Neural crest cell (in vitro differentiated cells): ENCODE measurements at regions not wholly inside any gene's neighbourhood (a gene's known extent, or its start where the extent isn't known, plus 50 kb on each side); places are given as distances from the start of the nearest gene placed in this dataset.

Experiments
- DNase-seq: peaks from one replicate; pipeline ENCODE4 v3.0.0; 2021; ENCODE audit warnings: low read depth, mixed read lengths, low spot score
- H3K27ac Mint-ChIP-seq: one replicate; pipeline ENCODE4 v1.8.0; 2021; ENCODE audit warnings: mild to moderate bottlenecking, mixed read lengths; ENCODE audit not compliant: unreplicated experiment
- H3K27me3 Mint-ChIP-seq: 2 replicates; pipeline ENCODE4 v1.8.0; 2021; ENCODE audit warnings: low read depth, mild to moderate bottlenecking, mixed read lengths
- H3K36me3 Mint-ChIP-seq: 2 replicates; pipeline ENCODE4 v1.8.0; 2021; ENCODE audit warnings: low read depth, mild to moderate bottlenecking, mixed read lengths
- H3K4me1 Mint-ChIP-seq: 2 replicates; pipeline ENCODE4 v1.8.0; 2021; ENCODE audit warnings: mixed read lengths
- H3K4me3 Mint-ChIP-seq: one replicate; pipeline ENCODE4 v1.8.0; 2021; ENCODE audit warnings: mild to moderate bottlenecking, mixed read lengths
- H3K9me3 Mint-ChIP-seq: 2 replicates; pipeline ENCODE4 v1.8.0; 2021; ENCODE audit warnings: mixed read lengths
- TF ChIP-seq, protein P1 (sequence below): fragments of 200-600 bp; sonication (generic); conservative IDR thresholded peaks from 2 replicates; pipeline ENCODE4 v1.5.0; 2021; ENCODE audit warnings: antibody characterized with exemption, mild to moderate bottlenecking

DNA sequence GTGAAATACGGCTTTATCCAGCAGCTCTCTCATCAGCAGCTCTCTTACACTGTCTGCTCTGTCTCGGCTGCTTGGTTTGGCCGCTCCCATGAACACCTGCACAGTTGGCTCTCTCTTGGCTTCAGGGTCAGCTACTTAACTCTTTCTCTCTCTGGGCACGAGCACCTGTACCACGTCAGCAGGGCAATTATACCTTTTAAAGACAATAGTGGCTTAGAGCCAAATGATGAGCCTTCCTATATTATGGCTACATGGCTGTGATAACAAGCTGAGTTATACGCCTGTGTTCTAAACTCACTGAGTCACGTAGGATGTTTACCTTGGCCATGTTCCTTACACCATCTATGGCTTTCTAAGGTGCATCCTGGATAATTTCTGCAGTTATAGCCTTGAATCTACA, 69.2 kb upstream of the CTNND2 start:
- H3K27ac Mint-ChIP-seq, result no peak overlapping the region
- DNase-seq, result no peak
- no peaks in the 10 kb centered on the region for H3K27me3 Mint-ChIP-seq
- H3K9me3 Mint-ChIP-seq, result no peaks in the 10 kb centered on the region
- H3K4me1 Mint-ChIP-seq, result no peaks in the 10 kb centered on the region
- TF ChIP-seq, protein P1, sequence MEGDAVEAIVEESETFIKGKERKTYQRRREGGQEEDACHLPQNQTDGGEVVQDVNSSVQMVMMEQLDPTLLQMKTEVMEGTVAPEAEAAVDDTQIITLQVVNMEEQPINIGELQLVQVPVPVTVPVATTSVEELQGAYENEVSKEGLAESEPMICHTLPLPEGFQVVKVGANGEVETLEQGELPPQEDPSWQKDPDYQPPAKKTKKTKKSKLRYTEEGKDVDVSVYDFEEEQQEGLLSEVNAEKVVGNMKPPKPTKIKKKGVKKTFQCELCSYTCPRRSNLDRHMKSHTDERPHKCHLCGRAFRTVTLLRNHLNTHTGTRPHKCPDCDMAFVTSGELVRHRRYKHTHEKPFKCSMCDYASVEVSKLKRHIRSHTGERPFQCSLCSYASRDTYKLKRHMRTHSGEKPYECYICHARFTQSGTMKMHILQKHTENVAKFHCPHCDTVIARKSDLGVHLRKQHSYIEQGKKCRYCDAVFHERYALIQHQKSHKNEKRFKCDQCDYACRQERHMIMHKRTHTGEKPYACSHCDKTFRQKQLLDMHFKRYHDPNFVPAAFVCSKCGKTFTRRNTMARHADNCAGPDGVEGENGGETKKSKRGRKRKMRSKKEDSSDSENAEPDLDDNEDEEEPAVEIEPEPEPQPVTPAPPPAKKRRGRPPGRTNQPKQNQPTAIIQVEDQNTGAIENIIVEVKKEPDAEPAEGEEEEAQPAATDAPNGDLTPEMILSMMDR, result no peak
- no peak overlapping the region for H3K4me3 Mint-ChIP-seq
- H3K36me3 Mint-ChIP-seq, result peaks cover 3% of the 10 kb centered on the region

- H3K27ac Mint-ChIP-seq, result no peak overlapping the region
- no peak overlapping the region for H3K4me3 Mint-ChIP-seq
- H3K36me3 Mint-ChIP-seq, result no peaks in the 10 kb centered on the region
- H3K9me3 Mint-ChIP-seq, result no peaks in the 10 kb centered on the region
- DNase-seq, result no peak
- peaks cover 5% of the 10 kb centered on the region for H3K4me1 Mint-ChIP-seq
- H3K27me3 Mint-ChIP-seq, result no peaks in the 10 kb centered on the region
- TF ChIP-seq, protein P1, result no peak
These were observed 59.0 kb upstream of the CTNND2 start for GRCh38 chr5:11963227-11963626.

- no peak for DNase-seq
- TF ChIP-seq, protein P1, result no peak
- no peaks in the 10 kb centered on the region for H3K27me3 Mint-ChIP-seq
- H3K36me3 Mint-ChIP-seq, result no peaks in the 10 kb centered on the region
- H3K9me3 Mint-ChIP-seq, result no peaks in the 10 kb centered on the region
- H3K4me1 Mint-ChIP-seq, result peaks cover 5% of the 10 kb centered on the region
- no peak overlapping the region for H3K27ac Mint-ChIP-seq
- no peak overlapping the region for H3K4me3 Mint-ChIP-seq
These were observed 57.9 kb upstream of the CTNND2 start for GRCh38 chr5:11962122-11962521.

DNA sequence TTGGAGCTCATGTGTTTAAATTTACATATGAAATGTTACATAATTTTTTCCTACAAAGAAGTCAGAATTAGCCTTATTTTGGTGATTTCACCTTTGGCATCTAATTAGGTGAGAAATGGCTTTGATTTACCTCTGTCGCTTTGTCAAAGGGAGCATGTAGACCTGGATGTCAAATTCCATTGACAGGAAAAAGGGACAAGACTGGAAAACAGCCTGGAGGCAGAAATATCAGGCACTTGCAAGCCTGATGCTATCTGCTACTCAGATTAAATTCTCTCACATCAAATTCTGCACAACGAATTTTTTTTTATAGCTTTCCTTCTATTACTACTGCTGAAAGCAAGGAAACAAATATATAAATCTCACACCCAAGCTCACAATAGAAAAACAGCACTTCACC, 54.1 kb upstream of the CTNND2 start:
- no peak for DNase-seq
- Mint-ChIP-seq H3K36me3 (no peaks in the 10 kb centered on the region), H3K4me1 (peaks cover 5% of the 10 kb centered on the region), H3K27me3 (no peaks in the 10 kb centered on the region), H3K27ac (no peak overlapping the region), H3K4me3 (no peak overlapping the region), H3K9me3 (no peaks in the 10 kb centered on the region)
- TF ChIP-seq, protein P1, result no peak

DNA sequence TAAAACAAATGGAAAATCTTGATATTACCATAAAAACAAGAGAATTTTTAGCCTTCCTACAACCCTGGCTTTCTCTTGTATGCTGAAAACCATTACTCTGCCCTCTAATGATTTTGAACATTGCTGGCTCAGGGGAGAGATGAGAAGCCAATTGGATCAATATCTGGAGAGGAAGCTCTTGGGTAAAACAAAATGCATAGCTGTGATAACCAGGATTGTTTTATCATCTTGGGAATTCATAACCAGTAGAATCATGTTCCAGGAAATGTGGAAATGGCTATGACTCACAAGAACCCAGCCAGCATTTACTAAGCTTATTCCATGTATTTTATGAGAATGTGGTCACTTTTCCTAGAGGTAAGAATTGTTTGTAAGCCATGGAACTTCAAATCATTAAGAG, 51.1 kb upstream of the CTNND2 start:
- Mint-ChIP-seq H3K27me3 (no peaks in the 10 kb centered on the region), H3K27ac (no peak overlapping the region), H3K4me3 (no peak overlapping the region), H3K36me3 (no peaks in the 10 kb centered on the region), H3K4me1 (no peaks in the 10 kb centered on the region), H3K9me3 (no peaks in the 10 kb centered on the region)
- no peak for DNase-seq
- TF ChIP-seq, protein P1, result no peak
